Endothelial cell of umbilical vein (primary cell): ENCODE measurements at regions not wholly inside any gene's neighbourhood (a gene's known extent, or its start where the extent isn't known, plus 50 kb on each side); places are given as distances from the start of the nearest gene placed in this dataset.

ENCODE experiments used
- BruUV-seq: library from RNA; stranded (reverse); fragments of 400-500 nt; replicated peaks from 2 replicates; lab custom pipeline; 2021; lab: Mats Ljungman, UMichigan
- CTCF ChIA-PET: fragments of 300-600, 350-600 bp; sonication (Branson Sonifier 250); formaldehyde crosslinking; loops from one replicate; lab custom pipeline; 2021; ENCODE audit warnings: antibody characterized with exemption, inconsistent platforms; lab: Charles Lee
- POLR2A ChIA-PET: fragments of 300-600, 350-600 bp; sonication (Branson Sonifier 250); formaldehyde crosslinking; loops from one replicate; lab custom pipeline; 2021; ENCODE audit warnings: antibody characterized with exemption, inconsistent platforms; lab: Charles Lee
- DNase-seq: peaks from one replicate; pipeline ENCODE4 v3.0.0-alpha.2; 2011; ENCODE audit warnings: low read depth, low spot score
- FAIRE-seq: peaks from 2 replicates; lab custom pipeline; 2011; peaks lifted over from hg19 to GRCh38; lab: Jason Lieb, UNC
- H2AFZ ChIP-seq: 2 replicates; pipeline ENCODE4 v1.6.0; 2012; ENCODE audit warnings: low read depth, low read length, control low read depth, inconsistent platforms
- H3K27ac ChIP-seq: 2 replicates; pipeline ENCODE4 v1.5.1; 2011; ENCODE audit warnings: low read depth, mild to moderate bottlenecking, control low read depth, low read length, moderate library complexity; ENCODE audit not compliant: insufficient read depth
- H3K27me3 ChIP-seq, 2 experiments: 2 replicates each; pipeline versions ENCODE4 v1.6.0 to v1.6.1; 2011; ENCODE audit warnings: low read length in 2 of 2, mixed read lengths in 1 of 2; ENCODE audit not compliant: control insufficient read depth in 2 of 2, insufficient read depth in 2 of 2
- H3K36me3 ChIP-seq, 2 experiments: 2 replicates in 1 of 2; 3 replicates in 1 of 2; pipeline ENCODE4 v1.5.1; 2011; ENCODE audit warnings: low read length in 2 of 2, mild to moderate bottlenecking in 1 of 2, moderate library complexity in 1 of 2; ENCODE audit not compliant: control insufficient read depth in 2 of 2, insufficient read depth in 2 of 2; ENCODE audit errors: extremely low read depth in 1 of 2
- H3K4me1 ChIP-seq: 3 replicates; pipeline ENCODE4 v1.5.1; 2011; ENCODE audit warnings: mild to moderate bottlenecking, low read length; ENCODE audit not compliant: control insufficient read depth, insufficient read depth; ENCODE audit errors: extremely low read depth
- H3K4me2 ChIP-seq: 2 replicates; pipeline ENCODE4 v1.6.1; 2011; ENCODE audit warnings: low read length, control low read depth, mixed read lengths; ENCODE audit not compliant: insufficient read depth
- H3K4me3 ChIP-seq, 3 experiments: fragments of 200-600 bp in 1 of 3; sonication (generic), shearing (Covaris generic) in 1 of 3; replicated peaks in 1 of 3; 2 replicates each; pipeline ENCODE4 v1.5.1; 2011 to 2016; ENCODE audit warnings: control low read depth in 3 of 3, low read length in 3 of 3, mild to moderate bottlenecking in 2 of 3, inconsistent platforms in 1 of 3, low read depth in 1 of 3, moderate library complexity in 1 of 3; ENCODE audit not compliant: insufficient read depth in 1 of 3
- H3K79me2 ChIP-seq: 2 replicates; pipeline ENCODE4 v1.6.0; 2012; ENCODE audit warnings: low read length, inconsistent platforms; ENCODE audit not compliant: control insufficient read depth, insufficient read depth
- H3K9ac ChIP-seq: replicated peaks from 2 replicates; pipeline ENCODE3; 2011; ENCODE audit warnings: low read length, control low read depth; ENCODE audit not compliant: insufficient read depth; ENCODE audit errors: extremely low read depth
- H3K9me1 ChIP-seq: replicated peaks from 3 replicates; pipeline ENCODE4 v1.6.0; 2011; ENCODE audit warnings: mild to moderate bottlenecking, low read length; ENCODE audit not compliant: control insufficient read depth, insufficient read depth; ENCODE audit errors: extremely low read depth
- H3K9me3 ChIP-seq: replicated peaks from 2 replicates; pipeline ENCODE4 v1.5.1; 2012; ENCODE audit warnings: low read length, inconsistent platforms; ENCODE audit not compliant: control insufficient read depth, insufficient read depth
- H4K20me1 ChIP-seq: replicated peaks from 2 replicates; pipeline ENCODE3; 2011; ENCODE audit warnings: mild to moderate bottlenecking, low read length; ENCODE audit not compliant: control insufficient read depth, insufficient read depth; ENCODE audit errors: extremely low read depth
- EZH2 ChIP-seq: IDR thresholded peaks from 2 replicates; pipeline ENCODE4 v1.6.1; 2012; ENCODE audit warnings: borderline replicate concordance, low read depth, mild to moderate bottlenecking, moderate library complexity, low read length, inconsistent platforms; ENCODE audit not compliant: severe bottlenecking
- FOS ChIP-seq: IDR thresholded peaks from 2 replicates; pipeline ENCODE4 v1.6.1; 2011; ENCODE audit warnings: mild to moderate bottlenecking, low read length, moderate library complexity, borderline replicate concordance; ENCODE audit not compliant: insufficient read depth
- GATA2 ChIP-seq: IDR thresholded peaks from 2 replicates; pipeline ENCODE4 v1.7.0; 2011; ENCODE audit warnings: low read depth, mild to moderate bottlenecking, moderate library complexity, mixed read lengths, low read length; ENCODE audit not compliant: insufficient read length, insufficient read depth
- JUN ChIP-seq: IDR thresholded peaks from 2 replicates; pipeline ENCODE4 v1.6.1; 2011; ENCODE audit warnings: borderline replicate concordance, low read depth; ENCODE audit not compliant: insufficient read length, insufficient read depth
- MYC ChIP-seq: IDR thresholded peaks from one replicate; pipeline ENCODE4 v1.6.1; 2011; ENCODE audit warnings: mild to moderate bottlenecking, low read depth, low read length
- POLR2A ChIP-seq: IDR thresholded peaks from 2 replicates; pipeline ENCODE4 v1.6.1; 2012; ENCODE audit warnings: low read depth, mild to moderate bottlenecking, control low read depth, low read length
- POLR2AphosphoS5 ChIP-seq: IDR thresholded peaks from 2 replicates; pipeline ENCODE4 v1.6.1; 2012; ENCODE audit warnings: low read depth, mild to moderate bottlenecking, control low read depth, low read length, moderate library complexity; ENCODE audit not compliant: insufficient read depth
- dilution Hi-C: fragments of 300-500 bp; cut with MboI; formaldehyde crosslinking; loops from one replicate; pipeline ENCODE4 v1.15.0; 2019; ENCODE audit warnings: low sequenced_read_pairs; ENCODE audit not compliant: extremely low pct_ligation_motif_present
- intact Hi-C: fragments of 100-400 bp; cut with micrococcal nuclease; formaldehyde crosslinking; loops from one replicate; pipeline ENCODE4 v1.10.0; 2022
- TF ChIP-seq, protein P1 (sequence below), 2 donors: IDR thresholded peaks; 1 replicate in 1 of 2; 2 replicates in 1 of 2; pipeline ENCODE4 v1.5.1; 2011; ENCODE audit warnings: low read length in 2 of 2, mild to moderate bottlenecking in 2 of 2, moderate library complexity in 2 of 2, control low read depth in 1 of 2, inconsistent platforms in 1 of 2, low read depth in 1 of 2; ENCODE audit not compliant: insufficient read depth in 1 of 2; ENCODE audit errors: extremely low read depth in 1 of 2
- TF ChIP-seq, protein P2 (sequence below): IDR thresholded peaks from 2 replicates; pipeline ENCODE4 v1.6.1; 2011; ENCODE audit not compliant: insufficient read depth, insufficient read length

DNA sequence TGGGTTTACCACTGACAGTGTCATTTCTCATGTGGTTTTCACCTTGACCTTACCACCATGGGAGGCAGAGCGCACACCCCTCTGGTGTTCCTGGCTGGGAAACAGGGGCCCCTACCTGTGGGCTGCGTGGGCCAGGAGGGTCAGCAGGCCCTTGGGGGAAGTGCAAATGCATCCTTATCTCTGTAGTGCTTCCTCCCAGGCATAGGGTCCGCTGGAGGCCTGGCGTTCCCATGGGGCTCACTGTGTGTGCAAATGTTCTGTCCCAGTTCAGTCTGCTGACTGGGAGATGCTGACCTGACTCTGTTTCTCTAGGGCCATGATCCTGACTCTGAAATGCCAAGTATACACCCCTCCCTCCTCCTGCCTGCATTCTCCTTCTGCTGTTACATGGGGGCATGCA is 81.3 kb downstream of the SLC25A47 start:
- no TSS peak for BruUV-seq
- CTCF ChIA-PET, result interaction anchor here (1.1 kb wide), 1 partner anchor 19 kb away, joined by 3 read pairs; no protein-coding TSS in a partner anchor

DNA sequence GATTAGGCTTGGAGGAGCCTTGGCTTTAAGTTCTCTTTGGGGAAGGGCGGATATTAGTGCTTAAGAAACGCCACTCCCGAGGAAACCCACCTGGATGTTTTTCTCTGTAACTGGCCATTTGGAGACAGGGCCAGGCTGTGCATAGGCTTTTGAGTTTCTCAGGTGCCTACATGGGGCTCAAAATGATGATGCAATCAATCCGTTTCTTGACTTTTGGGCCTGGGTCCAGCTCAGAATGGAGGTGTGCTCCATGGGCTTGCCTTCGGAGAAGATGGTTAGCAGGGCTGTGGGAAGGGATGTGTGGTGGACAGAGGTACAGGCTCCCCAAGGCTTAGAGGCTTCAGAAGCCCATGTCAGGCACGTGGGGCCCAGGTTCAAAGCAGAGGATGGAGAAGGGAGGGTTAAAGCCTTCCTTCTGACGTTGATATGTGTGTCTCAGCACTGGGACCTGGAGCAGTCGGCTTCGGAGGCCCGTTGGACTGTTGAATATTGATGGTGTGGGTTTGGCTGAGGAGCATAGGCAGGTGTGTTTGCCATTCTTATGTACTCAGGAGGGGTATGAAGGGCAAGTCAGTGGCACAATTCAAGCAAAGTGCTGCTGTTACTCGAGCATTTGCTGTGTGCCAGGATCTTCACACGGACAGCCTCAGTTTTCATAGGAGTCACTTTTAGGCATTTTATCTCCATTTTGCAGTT is 82.8 kb downstream of the SLC25A47 start:
- Histone ChIP-seq H3K4me1 (peaks cover 4% of the 10 kb centered on the region), H3K36me3 (no peaks in the 10 kb centered on the region), H3K9ac (no peak overlapping the region), H3K4me2 (no peak overlapping the region), H4K20me1 (no peaks in the 10 kb centered on the region), H3K9me3 (no peaks in the 10 kb centered on the region), H3K27me3 (no peaks in the 10 kb centered on the region), H3K9me1 (no peaks in the 10 kb centered on the region), H3K27ac (no peak overlapping the region), H3K4me3 (no peak overlapping the region), H2AFZ (no peak overlapping the region), H3K79me2 (no peaks in the 10 kb centered on the region)
- no peak for TF ChIP-seq POLR2A
- TF ChIP-seq FOS, result no peak
- TF ChIP-seq, protein P1, sequence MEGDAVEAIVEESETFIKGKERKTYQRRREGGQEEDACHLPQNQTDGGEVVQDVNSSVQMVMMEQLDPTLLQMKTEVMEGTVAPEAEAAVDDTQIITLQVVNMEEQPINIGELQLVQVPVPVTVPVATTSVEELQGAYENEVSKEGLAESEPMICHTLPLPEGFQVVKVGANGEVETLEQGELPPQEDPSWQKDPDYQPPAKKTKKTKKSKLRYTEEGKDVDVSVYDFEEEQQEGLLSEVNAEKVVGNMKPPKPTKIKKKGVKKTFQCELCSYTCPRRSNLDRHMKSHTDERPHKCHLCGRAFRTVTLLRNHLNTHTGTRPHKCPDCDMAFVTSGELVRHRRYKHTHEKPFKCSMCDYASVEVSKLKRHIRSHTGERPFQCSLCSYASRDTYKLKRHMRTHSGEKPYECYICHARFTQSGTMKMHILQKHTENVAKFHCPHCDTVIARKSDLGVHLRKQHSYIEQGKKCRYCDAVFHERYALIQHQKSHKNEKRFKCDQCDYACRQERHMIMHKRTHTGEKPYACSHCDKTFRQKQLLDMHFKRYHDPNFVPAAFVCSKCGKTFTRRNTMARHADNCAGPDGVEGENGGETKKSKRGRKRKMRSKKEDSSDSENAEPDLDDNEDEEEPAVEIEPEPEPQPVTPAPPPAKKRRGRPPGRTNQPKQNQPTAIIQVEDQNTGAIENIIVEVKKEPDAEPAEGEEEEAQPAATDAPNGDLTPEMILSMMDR (IDR thresholded peaks at IDR 0.05; ENCODE audit: extremely low read depth in 1 of 2, insufficient read depth in 1 of 2, low read depth in 1 of 2, low read length in 2 of 2), result no peak
- TF ChIP-seq POLR2AphosphoS5, result no peak
- TF ChIP-seq, protein P2, sequence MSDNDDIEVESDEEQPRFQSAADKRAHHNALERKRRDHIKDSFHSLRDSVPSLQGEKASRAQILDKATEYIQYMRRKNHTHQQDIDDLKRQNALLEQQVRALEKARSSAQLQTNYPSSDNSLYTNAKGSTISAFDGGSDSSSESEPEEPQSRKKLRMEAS, result no peak
- no peak for TF ChIP-seq MYC
- TF ChIP-seq EZH2, result no peak
- no peak for TF ChIP-seq JUN
- no peak for TF ChIP-seq GATA2
- FAIRE-seq (no peak), DNase-seq (no peak)
- no TSS peak for BruUV-seq
- intact Hi-C loops (no loop called here), dilution Hi-C loops (loop anchor here (25.0 kb wide), 1 partner anchor 256 kb away; no protein-coding TSS in a partner anchor)
- ChIA-PET POLR2A (no interaction called here), CTCF (interaction anchor here (1.1 kb wide), 1 partner anchor 12 kb away, joined by 3 read pairs; no protein-coding TSS in a partner anchor)

More for the DNA sequence above, 81.3 kb downstream of the SLC25A47 start:
- no peak overlapping the region for H3K27ac ChIP-seq
- no peaks in the 10 kb centered on the region for H3K9me1 ChIP-seq
- H3K4me2 ChIP-seq, result no peak overlapping the region
- no peaks in the 10 kb centered on the region for H3K27me3 ChIP-seq
- intact Hi-C loops, result no loop called here
- no peaks in the 10 kb centered on the region for H3K9me3 ChIP-seq
- H4K20me1 ChIP-seq, result no peaks in the 10 kb centered on the region
- POLR2A ChIA-PET, result no interaction called here
- no peak for DNase-seq
- no peak overlapping the region for H2AFZ ChIP-seq
- TF ChIP-seq EZH2 (no peak), FOS (no peak)
- no peak for FAIRE-seq
- dilution Hi-C loops, result loop anchor here (25.0 kb wide), 1 partner anchor 258 kb away; no protein-coding TSS in a partner anchor
- no peak overlapping the region for H3K9ac ChIP-seq
- H3K4me1 ChIP-seq, result peaks cover 4% of the 10 kb centered on the region
- no peak overlapping the region for H3K4me3 ChIP-seq
- no peaks in the 10 kb centered on the region for H3K36me3 ChIP-seq
- H3K79me2 ChIP-seq, result no peaks in the 10 kb centered on the region
